Astrocyte of the cerebellum (primary cell): ENCODE measurements at regions not wholly inside any gene's neighbourhood (a gene's known extent, or its start where the extent isn't known, plus 50 kb on each side); places are given as distances from the start of the nearest gene placed in this dataset.
"Not testable (repeated sequence)": the region's sequence is repeated elsewhere in the genome, so short reads cannot be mapped to it uniquely, and the experiment has no call there.

Experiments used
- DNase-seq: peaks from one replicate; pipeline ENCODE4 v3.0.0-alpha.2; 2011; ENCODE audit warnings: low read depth
- H3K4me3 ChIP-seq: 2 replicates; pipeline ENCODE4 v1.5.1; 2011; ENCODE audit warnings: mild to moderate bottlenecking, low read depth, low read length, moderate library complexity
- in situ Hi-C: cut with HindIII; loops from 2 replicates; pipeline ENCODE4 v1.10.0; 2017; ENCODE audit warnings: low sequenced_read_pairs
- TF ChIP-seq, protein P1 (sequence below): IDR thresholded peaks from 2 replicates; pipeline ENCODE4 v1.5.1; 2012; ENCODE audit warnings: low read length, low read depth, moderate library complexity, mild to moderate bottlenecking; ENCODE audit errors: missing control alignments

DNA sequence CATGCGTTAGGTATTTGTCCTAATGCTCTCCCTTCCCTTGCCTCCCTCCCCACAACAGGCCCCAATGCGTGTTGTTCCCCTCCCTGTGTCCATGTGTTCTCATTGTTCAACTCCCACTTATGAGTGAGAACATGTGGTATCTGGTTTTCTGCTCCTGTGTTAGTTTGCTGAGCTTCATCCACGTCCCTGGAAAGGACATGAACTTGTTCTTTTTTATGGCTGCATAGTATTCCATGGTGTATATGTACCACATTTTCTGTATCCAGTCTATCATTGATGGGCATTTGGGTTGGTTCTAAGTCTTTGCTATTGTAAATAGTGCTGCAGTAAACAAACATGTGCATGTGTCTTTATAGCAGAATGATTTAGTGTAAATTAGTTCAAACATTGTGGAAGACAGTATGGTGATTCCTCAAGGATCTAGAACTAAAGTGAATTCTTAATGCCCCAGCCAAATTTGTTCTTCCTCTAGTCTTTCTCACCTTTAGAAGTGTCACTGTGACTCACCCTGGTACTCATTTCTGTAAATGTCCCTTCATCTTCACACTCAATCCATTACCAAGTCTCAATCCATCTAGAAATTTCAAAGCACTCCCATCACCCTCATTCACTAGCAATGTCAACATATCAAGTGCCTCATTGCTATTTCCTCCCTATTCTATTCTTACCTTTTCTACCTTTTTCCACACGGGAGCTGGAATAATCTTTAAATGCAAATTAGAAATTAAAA is 123.9 kb downstream of the MREG start:
- H3K4me3 ChIP-seq, DNase-seq, in situ Hi-C loops: not testable (repeated sequence)

- in situ Hi-C loops, result no loop called here
- DNase-seq, result no peak
- TF ChIP-seq, protein P1, sequence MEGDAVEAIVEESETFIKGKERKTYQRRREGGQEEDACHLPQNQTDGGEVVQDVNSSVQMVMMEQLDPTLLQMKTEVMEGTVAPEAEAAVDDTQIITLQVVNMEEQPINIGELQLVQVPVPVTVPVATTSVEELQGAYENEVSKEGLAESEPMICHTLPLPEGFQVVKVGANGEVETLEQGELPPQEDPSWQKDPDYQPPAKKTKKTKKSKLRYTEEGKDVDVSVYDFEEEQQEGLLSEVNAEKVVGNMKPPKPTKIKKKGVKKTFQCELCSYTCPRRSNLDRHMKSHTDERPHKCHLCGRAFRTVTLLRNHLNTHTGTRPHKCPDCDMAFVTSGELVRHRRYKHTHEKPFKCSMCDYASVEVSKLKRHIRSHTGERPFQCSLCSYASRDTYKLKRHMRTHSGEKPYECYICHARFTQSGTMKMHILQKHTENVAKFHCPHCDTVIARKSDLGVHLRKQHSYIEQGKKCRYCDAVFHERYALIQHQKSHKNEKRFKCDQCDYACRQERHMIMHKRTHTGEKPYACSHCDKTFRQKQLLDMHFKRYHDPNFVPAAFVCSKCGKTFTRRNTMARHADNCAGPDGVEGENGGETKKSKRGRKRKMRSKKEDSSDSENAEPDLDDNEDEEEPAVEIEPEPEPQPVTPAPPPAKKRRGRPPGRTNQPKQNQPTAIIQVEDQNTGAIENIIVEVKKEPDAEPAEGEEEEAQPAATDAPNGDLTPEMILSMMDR, result no peak
- H3K4me3 ChIP-seq, result no peak overlapping the region
These were observed 124.7 kb downstream of the MREG start for GRCh38 chr2:215888680-215889079.

DNA sequence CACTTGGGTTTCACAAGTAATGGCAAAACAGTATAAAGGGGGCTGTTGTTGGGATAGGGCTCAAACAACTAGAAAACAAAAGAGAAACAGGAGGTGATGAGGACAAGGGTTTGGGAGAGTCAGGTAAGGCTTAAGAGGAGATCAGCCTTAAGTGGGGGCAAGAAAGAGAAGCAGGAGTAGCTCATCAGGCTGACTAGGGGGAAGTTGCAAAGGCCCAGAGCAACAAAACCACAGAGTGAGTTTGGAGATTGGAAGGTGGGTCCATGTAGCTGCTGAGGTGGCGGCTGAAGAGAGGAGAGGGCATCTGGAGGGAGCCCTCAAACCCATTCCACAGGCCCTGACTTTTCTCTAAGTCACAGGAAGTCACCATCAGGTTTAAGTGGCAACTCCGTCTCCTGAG is 126.0 kb downstream of the MREG start:
- no peak overlapping the region for H3K4me3 ChIP-seq
- TF ChIP-seq, protein P1, result no peak
- DNase-seq, result no peak
- in situ Hi-C loops, result no loop called here

GRCh38 chr2:215886022-215886421 is 127.3 kb downstream of the MREG start:
- TF ChIP-seq, protein P1, result no peak
- DNase-seq, result no peak
- no peak overlapping the region for H3K4me3 ChIP-seq
- in situ Hi-C loops, result no loop called here

- no peak for DNase-seq
- TF ChIP-seq, protein P1, result no peak
- H3K4me3 ChIP-seq, result no peak overlapping the region
- in situ Hi-C loops, result no loop called here
These were observed 127.8 kb downstream of the MREG start for GRCh38 chr2:215885536-215885935.

GRCh38 chr2:215884451-215885087 is 128.8 kb downstream of the MREG start:
- no peak overlapping the region for H3K4me3 ChIP-seq
- TF ChIP-seq, protein P1, result no peak
- in situ Hi-C loops, result no loop called here
- DNase-seq, result no peak

DNA sequence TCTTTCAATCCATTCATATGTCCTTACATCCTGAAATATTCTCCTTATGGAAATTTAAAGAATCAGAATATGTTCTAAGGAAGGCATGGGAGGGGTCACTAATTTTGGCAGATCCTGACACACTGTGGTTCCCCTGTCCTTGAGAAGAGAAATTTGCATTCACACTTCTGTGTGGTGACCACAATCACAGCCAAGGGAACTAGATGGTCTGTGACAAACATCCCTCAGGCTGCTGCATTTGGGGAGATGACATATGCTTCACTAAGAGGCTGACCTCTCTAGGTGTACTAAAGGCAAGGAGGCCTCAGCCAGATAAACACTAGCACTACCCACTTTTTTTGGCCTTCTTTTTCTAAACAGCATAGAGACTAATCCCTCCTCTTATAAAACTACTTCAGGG is 129.6 kb downstream of the MREG start:
- TF ChIP-seq, protein P1, result no peak
- in situ Hi-C loops, result no loop called here
- H3K4me3 ChIP-seq, result no peak overlapping the region
- no peak for DNase-seq
